H1 (cell line): ENCODE measurements at regions not wholly inside any gene's neighbourhood (a gene's known extent, or its start where the extent isn't known, plus 50 kb on each side); places are given as distances from the start of the nearest gene placed in this dataset.

Source experiments
- CTCF ChIA-PET: fragments of 300-600 bp; sonication (Branson Sonifier 250); formaldehyde crosslinking; loops from one replicate; lab custom pipeline; 2021; ENCODE audit not compliant: partially characterized antibody; lab: Charles Lee
- POLR2A ChIA-PET: fragments of 300-600 bp; sonication (Branson Sonifier 250); formaldehyde crosslinking; loops from one replicate; lab custom pipeline; 2021; ENCODE audit warnings: inconsistent platforms; ENCODE audit not compliant: partially characterized antibody; lab: Charles Lee
- DNase-seq, 2 experiments: peaks; one replicate each; pipeline versions ENCODE4 v3.0.0 to v3.0.0-alpha.2; 2010 to 2022; ENCODE audit warnings: low spot score in 2 of 2, low read depth in 1 of 2, mixed read lengths in 1 of 2
- FAIRE-seq: peaks from 2 replicates; lab custom pipeline; 2011; peaks lifted over from hg19 to GRCh38; lab: Jason Lieb, UNC
- H2AFZ ChIP-seq: 2 replicates; pipeline ENCODE4 v1.8.1; 2012; ENCODE audit warnings: low read length, inconsistent platforms
- H2AK5ac ChIP-seq: 2 replicates; pipeline ENCODE4 v1.6.1; 2013; ENCODE audit warnings: low read depth, low read length
- H2BK120ac ChIP-seq: replicated peaks from 2 replicates; pipeline ENCODE3; 2013; ENCODE audit warnings: low read depth, low read length, inconsistent platforms
- H2BK12ac ChIP-seq: 2 replicates; pipeline ENCODE4 v1.6.1; 2013; ENCODE audit warnings: low read depth, low read length
- H2BK15ac ChIP-seq: 2 replicates; pipeline ENCODE4 v1.6.1; 2013; ENCODE audit warnings: low read length
- H2BK20ac ChIP-seq: 2 replicates; pipeline ENCODE4 v1.6.1; 2013; ENCODE audit warnings: low read length
- H2BK5ac ChIP-seq: 2 replicates; pipeline ENCODE4 v1.6.1; 2013; ENCODE audit warnings: low read depth, low read length
- H3K14ac ChIP-seq: 2 replicates; pipeline ENCODE4 v1.6.1; 2013; ENCODE audit warnings: inconsistent platforms; ENCODE audit not compliant: insufficient read length
- H3K18ac ChIP-seq: 2 replicates; pipeline ENCODE4 v1.6.1; 2013; ENCODE audit warnings: low read length; ENCODE audit errors: extremely low read depth
- H3K23ac ChIP-seq: 2 replicates; pipeline ENCODE4 v1.6.1; 2013; ENCODE audit warnings: inconsistent platforms; ENCODE audit not compliant: insufficient read length
- H3K23me2 ChIP-seq: 2 replicates; pipeline ENCODE4 v1.6.1; 2013; ENCODE audit warnings: low read depth, low read length
- H3K27ac ChIP-seq: 2 replicates; pipeline ENCODE4 v1.6.1; 2011; ENCODE audit warnings: low read depth, low read length, inconsistent platforms
- H3K27me3 ChIP-seq, 4 experiments: replicated peaks in 1 of 4; 1 replicate in 1 of 4; 2 replicates in 3 of 4; pipeline versions ENCODE4 v1.6.1 to v1.8.1; 2011 to 2013; ENCODE audit warnings: low read length in 3 of 4, mild to moderate bottlenecking in 3 of 4, inconsistent platforms in 2 of 4, mixed read lengths in 2 of 4, moderate library complexity in 1 of 4; ENCODE audit not compliant: control insufficient read depth in 3 of 4, insufficient read depth in 3 of 4; ENCODE audit errors: extremely low read depth in 1 of 4
- H3K36me3 ChIP-seq, 4 experiments: 2 replicates each; pipeline versions ENCODE4 v1.6.1 to v1.8.1; 2011 to 2013; ENCODE audit warnings: mild to moderate bottlenecking in 4 of 4, low read length in 3 of 4, moderate library complexity in 2 of 4, control low read depth in 1 of 4, inconsistent platforms in 1 of 4; ENCODE audit not compliant: insufficient read depth in 4 of 4, control insufficient read depth in 2 of 4
- H3K4ac ChIP-seq: replicated peaks from 2 replicates; pipeline ENCODE3; 2013; ENCODE audit warnings: low read length, low read depth, mixed read lengths, inconsistent platforms; ENCODE audit not compliant: insufficient read length
- H3K4me1 ChIP-seq, 4 experiments: replicated peaks in 1 of 4; 1 replicate in 1 of 4; 2 replicates in 3 of 4; pipeline versions ENCODE4 v1.6.1 to v1.8.1; 2011 to 2013; ENCODE audit warnings: low read length in 3 of 4, inconsistent platforms in 2 of 4, mixed read lengths in 1 of 4; ENCODE audit not compliant: insufficient read depth in 4 of 4, control insufficient read depth in 3 of 4
- H3K4me2 ChIP-seq, 2 experiments: 2 replicates each; pipeline versions ENCODE4 v1.6.1 to v1.8.1; 2011 to 2013; ENCODE audit warnings: low read depth in 2 of 2, low read length in 2 of 2, control low read depth in 1 of 2, inconsistent platforms in 1 of 2, mild to moderate bottlenecking in 1 of 2; ENCODE audit not compliant: insufficient read depth in 1 of 2
- H3K4me3 ChIP-seq, 4 experiments: fragments of 200-600, 300-600 bp in 1 of 4; sonication (generic), shearing (Covaris generic), sonication (Bioruptor Twin) in 1 of 4; 2 replicates each; pipeline versions ENCODE4 v1.5.1 to v1.8.1; 2011 to 2016; ENCODE audit warnings: low read length in 4 of 4, low read depth in 3 of 4, control low read depth in 2 of 4, inconsistent platforms in 2 of 4, mild to moderate bottlenecking in 2 of 4, mixed read lengths in 1 of 4, moderate library complexity in 1 of 4; ENCODE audit not compliant: insufficient read depth in 2 of 4; ENCODE audit errors: extremely low read depth in 1 of 4
- H3K56ac ChIP-seq: replicated peaks from 2 replicates; pipeline ENCODE3; 2013; ENCODE audit warnings: low read depth, mild to moderate bottlenecking, mixed read lengths, low read length, inconsistent platforms; ENCODE audit not compliant: insufficient read length
- H3K79me1 ChIP-seq: 2 replicates; pipeline ENCODE4 v1.6.1; 2013; ENCODE audit warnings: low read depth, low read length, control low read depth
- H3K79me2 ChIP-seq, 2 experiments: 2 replicates each; pipeline versions ENCODE4 v1.6.1 to v1.8.1; 2012 to 2013; ENCODE audit warnings: low read length in 2 of 2, mild to moderate bottlenecking in 2 of 2, inconsistent platforms in 1 of 2; ENCODE audit not compliant: insufficient read depth in 2 of 2, control insufficient read depth in 1 of 2
- H3K9ac ChIP-seq, 4 experiments: replicated peaks in 1 of 4; 1 replicate in 1 of 4; 2 replicates in 3 of 4; pipeline versions ENCODE4 v1.6.1 to v1.8.1; 2011 to 2013; ENCODE audit warnings: low read depth in 3 of 4, low read length in 3 of 4, control low read depth in 2 of 4, mild to moderate bottlenecking in 2 of 4, moderate library complexity in 2 of 4, inconsistent platforms in 1 of 4; ENCODE audit errors: extremely low read depth in 1 of 4
- H3K9me3 ChIP-seq, 2 experiments: 2 replicates each; pipeline versions ENCODE4 v1.6.1 to v1.8.1; 2012 to 2013; ENCODE audit warnings: mild to moderate bottlenecking in 2 of 2, moderate library complexity in 2 of 2, control low read depth in 1 of 2, inconsistent platforms in 1 of 2, low read depth in 1 of 2, low read length in 1 of 2, mixed read lengths in 1 of 2; ENCODE audit not compliant: insufficient read depth in 2 of 2
- H4K20me1 ChIP-seq, 2 experiments: replicated peaks in 1 of 2; 2 replicates each; pipeline versions ENCODE3 to v1.8.1; 2011 to 2013; ENCODE audit warnings: inconsistent platforms in 2 of 2, low read length in 2 of 2, mild to moderate bottlenecking in 1 of 2; ENCODE audit not compliant: insufficient read depth in 2 of 2, control insufficient read depth in 1 of 2
- H4K5ac ChIP-seq: 2 replicates; pipeline ENCODE4 v1.6.1; 2013; ENCODE audit warnings: low read length, low read depth, mixed read lengths, inconsistent platforms; ENCODE audit not compliant: insufficient read length
- H4K8ac ChIP-seq: 2 replicates; pipeline ENCODE4 v1.8.0; 2013; ENCODE audit warnings: mild to moderate bottlenecking, moderate library complexity, low read length, inconsistent platforms; ENCODE audit not compliant: insufficient read depth; ENCODE audit errors: extremely low read depth
- H4K91ac ChIP-seq: replicated peaks from 2 replicates; pipeline ENCODE3; 2013; ENCODE audit warnings: low read length, mixed read lengths, inconsistent platforms; ENCODE audit not compliant: insufficient read length
- BCL11A ChIP-seq, 2 experiments: IDR thresholded peaks; one replicate each; pipeline ENCODE4 v1.6.1; 2011; ENCODE audit warnings: low read depth in 2 of 2, low read length in 2 of 2, mild to moderate bottlenecking in 2 of 2
- JUN ChIP-seq: IDR thresholded peaks from 2 replicates; pipeline ENCODE4 v1.6.1; 2011; ENCODE audit warnings: low read depth, mild to moderate bottlenecking, improper control_type of control experiment, low read length
- KDM1A ChIP-seq: fragments of 200-600, 300-600 bp; sonication (generic); IDR thresholded peaks from 2 replicates; pipeline ENCODE4 v1.7.1; 2016; ENCODE audit warnings: mild to moderate bottlenecking, low read length, borderline replicate concordance
- RNF2 ChIP-seq: fragments of 200-900, 300-1000 bp; sonication (generic); IDR thresholded peaks from 2 replicates; pipeline ENCODE4 v1.7.1; 2016; ENCODE audit warnings: borderline replicate concordance, low read depth, mild to moderate bottlenecking, antibody characterized with exemption, low read length; ENCODE audit not compliant: poor library complexity, severe bottlenecking; ENCODE audit errors: missing control alignments
- WGBS, 2 experiments: shearing (Covaris generic) in 1 of 2; methylation state at CpG; one replicate each; pipeline versions ENCODE4 v1.1.6 to v1.1.7; 2013 to 2015; ENCODE audit warnings: low lambda C conversion rate in 2 of 2, mixed read lengths in 2 of 2, inconsistent platforms in 1 of 2, low coverage in 1 of 2, missing lambda C conversion rate in 1 of 2; ENCODE audit not compliant: insufficient replicate concordance in 2 of 2, insufficient coverage in 1 of 2, insufficient read length in 1 of 2; ENCODE audit errors: extremely low coverage in 1 of 2, missing lambda C conversion rate in 1 of 2; 5-methylcytosine and 5-hydroxymethylcytosine counted together
- TF ChIP-seq, protein P1 (sequence below): IDR thresholded peaks from 2 replicates; pipeline ENCODE4 v1.6.1; 2012; ENCODE audit warnings: inconsistent platforms

DNA sequence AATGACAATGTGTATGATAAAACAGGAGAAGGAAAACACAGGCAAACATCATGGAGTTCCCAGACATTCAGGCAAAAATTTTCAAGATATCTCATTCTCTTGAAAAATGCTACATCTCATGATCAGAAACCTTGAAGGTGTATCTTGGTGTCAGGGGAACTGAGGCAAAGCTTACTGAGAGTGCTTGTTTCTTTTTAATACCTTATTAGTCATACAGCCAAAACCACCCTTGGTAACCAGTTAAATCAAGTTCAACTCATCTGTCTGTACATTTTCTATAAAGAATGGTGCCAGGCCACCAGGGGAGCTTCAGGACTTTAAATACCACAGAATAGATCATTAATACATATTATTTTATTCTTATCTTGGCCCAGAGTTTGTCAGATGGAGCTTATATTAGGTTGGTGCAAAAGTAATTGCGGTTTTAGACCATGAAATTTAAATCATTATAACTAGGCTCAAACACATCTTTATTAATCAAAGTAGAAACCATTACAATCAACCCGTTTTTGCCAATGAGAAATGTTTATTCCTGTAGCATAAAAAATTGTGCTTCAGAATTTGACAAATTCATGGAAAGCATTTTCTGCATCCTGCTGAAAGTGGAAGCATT is 1036.0 kb downstream of the AMY1C start:
- no peak overlapping the region for H2BK120ac ChIP-seq
- H4K91ac ChIP-seq, result no peak overlapping the region
- no peak overlapping the region for H3K4ac ChIP-seq
- H3K9ac ChIP-seq, result no peak overlapping the region
- no peak overlapping the region for H4K5ac ChIP-seq
- H4K8ac ChIP-seq, result no peak overlapping the region
- H3K14ac ChIP-seq, result no peak overlapping the region
- no peak overlapping the region for H2AFZ ChIP-seq
- H3K56ac ChIP-seq, result no peak overlapping the region
- FAIRE-seq, result no peak
- no peaks in the 10 kb centered on the region for H4K20me1 ChIP-seq
- POLR2A ChIA-PET, result no interaction called here
- H3K79me2 ChIP-seq, result no peaks in the 10 kb centered on the region
- CTCF ChIA-PET, result no interaction called here
- no peak overlapping the region for H2BK15ac ChIP-seq
- H3K79me1 ChIP-seq, result no peaks in the 10 kb centered on the region
- no peak overlapping the region for H3K4me2 ChIP-seq
- no peak overlapping the region for H2BK12ac ChIP-seq
- H3K36me3 ChIP-seq, result no peaks in the 10 kb centered on the region
- no peaks in the 10 kb centered on the region for H3K4me1 ChIP-seq
- DNase-seq, result no peak
- no peaks in the 10 kb centered on the region for H3K27me3 ChIP-seq
- TF ChIP-seq, protein P1, sequence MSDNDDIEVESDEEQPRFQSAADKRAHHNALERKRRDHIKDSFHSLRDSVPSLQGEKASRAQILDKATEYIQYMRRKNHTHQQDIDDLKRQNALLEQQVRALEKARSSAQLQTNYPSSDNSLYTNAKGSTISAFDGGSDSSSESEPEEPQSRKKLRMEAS, result no peak
- TF ChIP-seq JUN (no peak), KDM1A (no peak), BCL11A (IDR thresholded peaks at IDR 0.05; ENCODE audit: low read depth in 2 of 2, low read length in 2 of 2) (no peak), RNF2 (no peak)
- H2BK5ac ChIP-seq, result no peak overlapping the region
- H2AK5ac ChIP-seq, result no peak overlapping the region
- H2BK20ac ChIP-seq, result no peak overlapping the region
- H3K23me2 ChIP-seq, result no peaks in the 10 kb centered on the region; the same call in 1 of the 2 replicates
- H3K18ac ChIP-seq, result no peak overlapping the region
- 93% methylated on average over 2 of the region's 2 CpGs; no CpG with 5 or more reads in 1 of the 2 experiments for WGBS, 2 experiments
- H3K9me3 ChIP-seq, result no peaks in the 10 kb centered on the region
- H3K23ac ChIP-seq, result no peak overlapping the region
- H3K27ac ChIP-seq, result no peak overlapping the region
- H3K4me3 ChIP-seq, result no peak overlapping the region
